HG03280 (cell line): ENCODE measurements at regions not wholly inside any gene's neighbourhood (a gene's known extent, or its start where the extent isn't known, plus 50 kb on each side); places are given as distances from the start of the nearest gene placed in this dataset.

Experiments
- ATAC-seq: cut with Tn5 transposase; IDR thresholded peaks from one replicate; pipeline ENCODE4 v1.9.1; 2021; ENCODE audit warnings: mild to moderate bottlenecking, moderate library complexity; ENCODE audit not compliant: unreplicated experiment

- no peak for ATAC-seq
These were observed 138.9 kb downstream of the PTH2R start for GRCh38 chr2:208545403-208546042.

- no peak for ATAC-seq
These were observed 139.5 kb downstream of the PTH2R start for GRCh38 chr2:208546107-208546506.

DNA sequence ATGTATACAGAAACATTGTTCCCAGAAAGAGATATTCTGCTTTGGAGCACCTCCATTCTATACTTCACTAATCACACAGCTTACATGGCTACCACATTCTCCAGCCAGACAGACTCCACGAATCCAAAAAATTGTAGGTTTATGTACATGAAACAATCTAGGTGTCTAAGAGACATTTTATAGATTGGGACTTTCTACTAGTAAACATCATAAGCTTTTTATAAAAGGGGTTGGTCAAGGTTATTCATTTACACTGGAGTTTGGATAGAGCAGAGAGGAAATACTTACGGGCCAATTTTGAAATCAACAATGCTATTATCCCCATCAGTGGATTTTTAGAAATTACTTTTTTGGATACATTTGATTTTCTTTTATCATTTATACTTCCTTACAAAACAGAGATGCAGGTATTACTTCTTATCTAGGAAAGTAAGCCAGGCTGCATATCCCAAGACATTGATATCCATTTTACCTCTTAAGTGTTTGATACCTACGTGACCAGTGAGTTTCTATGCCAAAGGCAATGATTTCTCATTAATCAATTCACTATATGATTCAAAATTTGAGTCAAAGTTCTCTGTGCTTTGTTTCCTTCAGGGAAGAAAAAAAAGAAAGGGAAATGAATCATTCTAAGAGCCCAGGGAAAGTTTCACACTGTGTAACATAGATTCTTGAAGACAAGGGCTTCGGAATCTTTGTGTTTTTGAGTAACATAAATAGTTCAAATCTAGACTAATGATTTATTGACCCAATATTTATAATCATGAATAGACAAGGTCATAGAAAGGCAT is 140.5 kb downstream of the PTH2R start:
- ATAC-seq: no peak

- no peak for ATAC-seq
These were observed 142.1 kb downstream of the PTH2R start for GRCh38 chr2:208548700-208549099.

- ATAC-seq: no peak
These were observed 143.1 kb downstream of the PTH2R start for GRCh38 chr2:208549546-208550158.

DNA sequence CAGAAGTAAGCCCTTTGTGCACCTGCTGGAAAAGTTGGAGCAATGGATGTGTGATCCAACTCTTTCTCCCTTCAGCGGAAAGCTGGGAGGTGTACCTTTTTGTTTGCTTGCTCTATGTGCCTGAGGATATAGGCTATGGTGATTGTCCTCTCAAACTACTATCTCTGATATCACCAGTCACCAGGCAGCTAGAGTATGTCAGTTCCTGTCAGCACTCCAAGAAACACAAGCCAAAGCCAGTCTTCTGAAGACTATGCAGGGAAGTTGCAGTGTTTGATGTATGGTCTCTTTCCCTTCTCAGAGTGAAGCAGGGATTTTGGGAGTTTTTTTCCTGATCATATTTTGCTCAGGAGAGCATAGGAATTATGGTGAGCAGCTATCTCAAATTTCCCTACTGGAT is 146.4 kb downstream of the PTH2R start:
- ATAC-seq: no peak

DNA sequence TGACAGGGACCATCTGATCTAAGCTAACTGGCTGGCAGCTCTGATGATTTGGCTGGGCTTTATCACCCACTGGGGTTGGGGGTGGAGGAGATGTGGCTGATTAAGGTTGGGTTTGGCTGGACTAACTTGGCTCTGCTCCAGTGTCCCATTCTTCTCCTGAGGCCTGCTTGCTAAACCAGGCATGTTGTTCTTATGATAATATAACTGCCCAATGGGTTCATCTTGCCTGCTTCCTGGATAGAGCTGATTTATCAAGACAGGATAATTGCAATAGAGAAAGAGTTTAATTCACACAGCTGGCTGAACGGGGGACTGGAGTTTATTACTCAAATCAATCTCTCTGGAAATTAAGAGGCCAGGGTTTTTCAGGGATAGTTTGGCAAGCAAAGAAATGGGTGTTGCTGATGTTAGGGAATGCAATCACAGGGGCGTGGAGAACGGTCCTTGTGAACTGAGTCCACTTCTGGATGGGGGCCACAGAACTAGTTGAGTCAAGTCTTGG is 150.4 kb downstream of the PTH2R start:
- ATAC-seq: no peak

GRCh38 chr2:208565690-208566416 is 159.3 kb downstream of the PTH2R start:
- no peak for ATAC-seq

GRCh38 chr2:208568203-208568602 is 161.6 kb downstream of the PTH2R start:
- ATAC-seq: no peak

DNA sequence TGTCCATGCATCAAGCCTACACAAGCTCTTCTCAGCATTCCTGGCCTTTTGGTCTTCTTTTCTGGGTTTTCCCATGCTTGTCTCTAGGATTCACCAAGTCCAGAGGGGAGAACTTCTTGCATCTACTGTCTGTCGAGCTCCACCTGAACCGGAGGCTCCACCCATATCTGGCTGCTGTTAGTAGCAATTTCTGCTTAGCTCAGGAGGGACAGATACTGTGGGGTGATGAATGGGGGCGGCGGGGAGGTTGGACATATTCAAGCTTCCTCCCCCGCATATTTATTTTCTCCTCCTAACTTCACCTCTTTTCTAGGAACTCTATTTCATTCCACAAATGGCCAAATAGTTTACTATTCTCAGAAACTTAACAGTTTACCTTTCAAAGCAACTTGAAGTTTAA is 163.5 kb downstream of the PTH2R start:
- no peak for ATAC-seq

- ATAC-seq: no peak
These were observed 164.5 kb downstream of the PTH2R start for GRCh38 chr2:208570851-208571763.

GRCh38 chr2:208571764-208572131 is 165.2 kb downstream of the PTH2R start:
- ATAC-seq: no peak

GRCh38 chr2:208573569-208573968 is 167.0 kb downstream of the PTH2R start:
- ATAC-seq: no peak

GRCh38 chr2:208579678-208580077 is 173.1 kb downstream of the PTH2R start:
- ATAC-seq: no peak

DNA sequence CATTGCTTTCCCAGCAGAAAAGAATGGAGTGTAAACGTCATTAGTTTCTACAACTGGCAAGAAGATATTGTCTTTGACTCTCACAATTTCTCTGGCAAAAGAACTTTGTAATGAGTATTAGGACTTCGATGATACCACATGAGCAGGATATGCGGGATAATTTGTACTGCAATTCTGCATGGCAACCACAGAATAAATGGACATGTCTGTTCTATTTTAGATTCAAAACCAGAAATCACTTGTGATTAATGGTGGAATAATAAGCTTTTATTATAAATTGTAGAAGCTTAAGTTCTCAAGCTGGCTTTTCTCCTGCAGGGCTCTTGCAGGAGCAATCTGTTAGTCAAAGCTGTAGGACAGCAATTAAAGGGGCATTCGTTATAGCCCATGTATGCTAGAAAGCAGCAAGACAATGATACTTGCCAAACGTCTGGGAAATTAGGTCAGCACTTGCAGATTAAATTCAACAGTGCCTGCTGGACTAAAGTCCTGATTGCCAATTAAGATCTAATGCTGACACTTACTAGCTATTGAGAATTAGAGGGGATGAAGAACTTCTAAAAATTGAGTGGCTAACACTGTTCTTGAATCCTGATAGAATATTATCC is 177.9 kb downstream of the PTH2R start:
- no peak for ATAC-seq

- ATAC-seq: no peak
These were observed 179.9 kb downstream of the PTH2R start for GRCh38 chr2:208586516-208586915.

GRCh38 chr2:208594642-208595385 is 188.2 kb downstream of the PTH2R start:
- no peak for ATAC-seq

GRCh38 chr2:208595386-208596275 is 189.0 kb downstream of the PTH2R start:
- no peak for ATAC-seq
